H1 (cell line): ENCODE measurements at regions not wholly inside any gene's neighbourhood (a gene's known extent, or its start where the extent isn't known, plus 50 kb on each side); places are given as distances from the start of the nearest gene placed in this dataset.
A peak's percentile ranks its signal among the peaks of the same experiment; 100 is the strongest.

Experiments used
- CTCF ChIA-PET: fragments of 300-600 bp; sonication (Branson Sonifier 250); formaldehyde crosslinking; loops from one replicate; lab custom pipeline; 2021; ENCODE audit not compliant: partially characterized antibody; lab: Charles Lee
- POLR2A ChIA-PET: fragments of 300-600 bp; sonication (Branson Sonifier 250); formaldehyde crosslinking; loops from one replicate; lab custom pipeline; 2021; ENCODE audit warnings: inconsistent platforms; ENCODE audit not compliant: partially characterized antibody; lab: Charles Lee
- DNase-seq, 2 experiments: peaks; one replicate each; pipeline versions ENCODE4 v3.0.0 to v3.0.0-alpha.2; 2010 to 2022; ENCODE audit warnings: low spot score in 2 of 2, low read depth in 1 of 2, mixed read lengths in 1 of 2
- FAIRE-seq: peaks from 2 replicates; lab custom pipeline; 2011; peaks lifted over from hg19 to GRCh38; lab: Jason Lieb, UNC
- H2AFZ ChIP-seq: 2 replicates; pipeline ENCODE4 v1.8.1; 2012; ENCODE audit warnings: low read length, inconsistent platforms
- H2AK5ac ChIP-seq: 2 replicates; pipeline ENCODE4 v1.6.1; 2013; ENCODE audit warnings: low read depth, low read length
- H2BK120ac ChIP-seq: replicated peaks from 2 replicates; pipeline ENCODE3; 2013; ENCODE audit warnings: low read depth, low read length, inconsistent platforms
- H2BK12ac ChIP-seq: 2 replicates; pipeline ENCODE4 v1.6.1; 2013; ENCODE audit warnings: low read depth, low read length
- H2BK15ac ChIP-seq: 2 replicates; pipeline ENCODE4 v1.6.1; 2013; ENCODE audit warnings: low read length
- H2BK20ac ChIP-seq: 2 replicates; pipeline ENCODE4 v1.6.1; 2013; ENCODE audit warnings: low read length
- H2BK5ac ChIP-seq: 2 replicates; pipeline ENCODE4 v1.6.1; 2013; ENCODE audit warnings: low read depth, low read length
- H3K14ac ChIP-seq: 2 replicates; pipeline ENCODE4 v1.6.1; 2013; ENCODE audit warnings: inconsistent platforms; ENCODE audit not compliant: insufficient read length
- H3K18ac ChIP-seq: 2 replicates; pipeline ENCODE4 v1.6.1; 2013; ENCODE audit warnings: low read length; ENCODE audit errors: extremely low read depth
- H3K23ac ChIP-seq: 2 replicates; pipeline ENCODE4 v1.6.1; 2013; ENCODE audit warnings: inconsistent platforms; ENCODE audit not compliant: insufficient read length
- H3K23me2 ChIP-seq: 2 replicates; pipeline ENCODE4 v1.6.1; 2013; ENCODE audit warnings: low read depth, low read length
- H3K27ac ChIP-seq: 2 replicates; pipeline ENCODE4 v1.6.1; 2011; ENCODE audit warnings: low read depth, low read length, inconsistent platforms
- H3K27me3 ChIP-seq, 4 experiments: replicated peaks in 1 of 4; 1 replicate in 1 of 4; 2 replicates in 3 of 4; pipeline versions ENCODE4 v1.6.1 to v1.8.1; 2011 to 2013; ENCODE audit warnings: low read length in 3 of 4, mild to moderate bottlenecking in 3 of 4, inconsistent platforms in 2 of 4, mixed read lengths in 2 of 4, moderate library complexity in 1 of 4; ENCODE audit not compliant: control insufficient read depth in 3 of 4, insufficient read depth in 3 of 4; ENCODE audit errors: extremely low read depth in 1 of 4
- H3K36me3 ChIP-seq, 4 experiments: 2 replicates each; pipeline versions ENCODE4 v1.6.1 to v1.8.1; 2011 to 2013; ENCODE audit warnings: mild to moderate bottlenecking in 4 of 4, low read length in 3 of 4, moderate library complexity in 2 of 4, control low read depth in 1 of 4, inconsistent platforms in 1 of 4; ENCODE audit not compliant: insufficient read depth in 4 of 4, control insufficient read depth in 2 of 4
- H3K4ac ChIP-seq: replicated peaks from 2 replicates; pipeline ENCODE3; 2013; ENCODE audit warnings: low read length, low read depth, mixed read lengths, inconsistent platforms; ENCODE audit not compliant: insufficient read length
- H3K4me1 ChIP-seq, 4 experiments: replicated peaks in 1 of 4; 1 replicate in 1 of 4; 2 replicates in 3 of 4; pipeline versions ENCODE4 v1.6.1 to v1.8.1; 2011 to 2013; ENCODE audit warnings: low read length in 3 of 4, inconsistent platforms in 2 of 4, mixed read lengths in 1 of 4; ENCODE audit not compliant: insufficient read depth in 4 of 4, control insufficient read depth in 3 of 4
- H3K4me2 ChIP-seq, 2 experiments: 2 replicates each; pipeline versions ENCODE4 v1.6.1 to v1.8.1; 2011 to 2013; ENCODE audit warnings: low read depth in 2 of 2, low read length in 2 of 2, control low read depth in 1 of 2, inconsistent platforms in 1 of 2, mild to moderate bottlenecking in 1 of 2; ENCODE audit not compliant: insufficient read depth in 1 of 2
- H3K4me3 ChIP-seq, 4 experiments: fragments of 200-600, 300-600 bp in 1 of 4; sonication (generic), shearing (Covaris generic), sonication (Bioruptor Twin) in 1 of 4; 2 replicates each; pipeline versions ENCODE4 v1.5.1 to v1.8.1; 2011 to 2016; ENCODE audit warnings: low read length in 4 of 4, low read depth in 3 of 4, control low read depth in 2 of 4, inconsistent platforms in 2 of 4, mild to moderate bottlenecking in 2 of 4, mixed read lengths in 1 of 4, moderate library complexity in 1 of 4; ENCODE audit not compliant: insufficient read depth in 2 of 4; ENCODE audit errors: extremely low read depth in 1 of 4
- H3K56ac ChIP-seq: replicated peaks from 2 replicates; pipeline ENCODE3; 2013; ENCODE audit warnings: low read depth, mild to moderate bottlenecking, mixed read lengths, low read length, inconsistent platforms; ENCODE audit not compliant: insufficient read length
- H3K79me1 ChIP-seq: 2 replicates; pipeline ENCODE4 v1.6.1; 2013; ENCODE audit warnings: low read depth, low read length, control low read depth
- H3K79me2 ChIP-seq, 2 experiments: 2 replicates each; pipeline versions ENCODE4 v1.6.1 to v1.8.1; 2012 to 2013; ENCODE audit warnings: low read length in 2 of 2, mild to moderate bottlenecking in 2 of 2, inconsistent platforms in 1 of 2; ENCODE audit not compliant: insufficient read depth in 2 of 2, control insufficient read depth in 1 of 2
- H3K9ac ChIP-seq, 4 experiments: replicated peaks in 1 of 4; 1 replicate in 1 of 4; 2 replicates in 3 of 4; pipeline versions ENCODE4 v1.6.1 to v1.8.1; 2011 to 2013; ENCODE audit warnings: low read depth in 3 of 4, low read length in 3 of 4, control low read depth in 2 of 4, mild to moderate bottlenecking in 2 of 4, moderate library complexity in 2 of 4, inconsistent platforms in 1 of 4; ENCODE audit errors: extremely low read depth in 1 of 4
- H3K9me3 ChIP-seq, 2 experiments: 2 replicates each; pipeline versions ENCODE4 v1.6.1 to v1.8.1; 2012 to 2013; ENCODE audit warnings: mild to moderate bottlenecking in 2 of 2, moderate library complexity in 2 of 2, control low read depth in 1 of 2, inconsistent platforms in 1 of 2, low read depth in 1 of 2, low read length in 1 of 2, mixed read lengths in 1 of 2; ENCODE audit not compliant: insufficient read depth in 2 of 2
- H4K20me1 ChIP-seq, 2 experiments: replicated peaks in 1 of 2; 2 replicates each; pipeline versions ENCODE3 to v1.8.1; 2011 to 2013; ENCODE audit warnings: inconsistent platforms in 2 of 2, low read length in 2 of 2, mild to moderate bottlenecking in 1 of 2; ENCODE audit not compliant: insufficient read depth in 2 of 2, control insufficient read depth in 1 of 2
- H4K5ac ChIP-seq: 2 replicates; pipeline ENCODE4 v1.6.1; 2013; ENCODE audit warnings: low read length, low read depth, mixed read lengths, inconsistent platforms; ENCODE audit not compliant: insufficient read length
- H4K8ac ChIP-seq: 2 replicates; pipeline ENCODE4 v1.8.0; 2013; ENCODE audit warnings: mild to moderate bottlenecking, moderate library complexity, low read length, inconsistent platforms; ENCODE audit not compliant: insufficient read depth; ENCODE audit errors: extremely low read depth
- H4K91ac ChIP-seq: replicated peaks from 2 replicates; pipeline ENCODE3; 2013; ENCODE audit warnings: low read length, mixed read lengths, inconsistent platforms; ENCODE audit not compliant: insufficient read length
- ASH2L ChIP-seq: fragments of 200-600, 300-600 bp; sonication (generic); IDR thresholded peaks from one replicate; pipeline ENCODE4 v1.7.1; 2017; ENCODE audit warnings: low read length
- ATF2 ChIP-seq: IDR thresholded peaks from 2 replicates; pipeline ENCODE4 v1.6.1; 2012; ENCODE audit warnings: low read length, inconsistent platforms
- CEBPB ChIP-seq: IDR thresholded peaks from 2 replicates; pipeline ENCODE4 v1.6.1; 2012; ENCODE audit warnings: low read depth, low read length
- HDAC6 ChIP-seq: IDR thresholded peaks from one replicate; pipeline ENCODE4 v1.7.1; 2012; ENCODE audit warnings: low read depth, mild to moderate bottlenecking, inconsistent platforms, low read length, moderate library complexity
- JUND ChIP-seq: IDR thresholded peaks from 2 replicates; pipeline ENCODE4 v1.6.1; 2011; ENCODE audit warnings: mild to moderate bottlenecking, improper control_type of control experiment, low read length
- KDM1A ChIP-seq: fragments of 200-600, 300-600 bp; sonication (generic); IDR thresholded peaks from 2 replicates; pipeline ENCODE4 v1.7.1; 2016; ENCODE audit warnings: mild to moderate bottlenecking, low read length, borderline replicate concordance
- RNF2 ChIP-seq: fragments of 200-900, 300-1000 bp; sonication (generic); IDR thresholded peaks from 2 replicates; pipeline ENCODE4 v1.7.1; 2016; ENCODE audit warnings: borderline replicate concordance, low read depth, mild to moderate bottlenecking, antibody characterized with exemption, low read length; ENCODE audit not compliant: poor library complexity, severe bottlenecking; ENCODE audit errors: missing control alignments
- SP1 ChIP-seq: IDR thresholded peaks from 2 replicates; pipeline ENCODE4 v1.6.1; 2011; ENCODE audit warnings: low read depth, low read length
- WGBS, 2 experiments: shearing (Covaris generic) in 1 of 2; methylation state at CpG; one replicate each; pipeline versions ENCODE4 v1.1.6 to v1.1.7; 2013 to 2015; ENCODE audit warnings: low lambda C conversion rate in 2 of 2, mixed read lengths in 2 of 2, inconsistent platforms in 1 of 2, low coverage in 1 of 2, missing lambda C conversion rate in 1 of 2; ENCODE audit not compliant: insufficient replicate concordance in 2 of 2, insufficient coverage in 1 of 2, insufficient read length in 1 of 2; ENCODE audit errors: extremely low coverage in 1 of 2, missing lambda C conversion rate in 1 of 2; 5-methylcytosine and 5-hydroxymethylcytosine counted together

- Histone ChIP-seq H3K4me2 (no peak overlapping the region), H3K9me3 (no peaks in the 10 kb centered on the region), H3K4me3 (no peak overlapping the region), H2AK5ac (no peak overlapping the region), H3K56ac (no peak overlapping the region), H3K9ac (no peak overlapping the region), H2BK20ac (no peak overlapping the region), H3K27me3 (no peaks in the 10 kb centered on the region), H3K4me1 (no peaks in the 10 kb centered on the region), H2BK120ac (no peak overlapping the region), H3K18ac (no peak overlapping the region), H3K14ac (no peak overlapping the region), H3K36me3 (no peaks in the 10 kb centered on the region), H3K4ac (no peak overlapping the region), H2BK5ac (no peak overlapping the region), H4K91ac (no peak overlapping the region), H3K79me2 (no peaks in the 10 kb centered on the region), H4K8ac (no peak overlapping the region), H4K5ac (no peak overlapping the region), H2AFZ (no peak overlapping the region), H3K23ac (no peak overlapping the region), H2BK15ac (no peak overlapping the region), H2BK12ac (no peak overlapping the region), H4K20me1 (no peaks in the 10 kb centered on the region), H3K27ac (no peak overlapping the region), H3K79me1 (no peaks in the 10 kb centered on the region), H3K23me2 (0 out of 2 replicates have a peak, but pooled peaks cover 2% of the 10 kb centered on the region)
- FAIRE-seq, result peak; percentile 19
- TF ChIP-seq HDAC6 (no peak), ATF2 (no peak), CEBPB (no peak), RNF2 (no peak), JUND (no peak), KDM1A (no peak), SP1 (no peak), ASH2L (no peak)
- WGBS, 2 experiments, result 89% methylated on average over 3 of the region's 3 CpGs; no CpG with 5 or more reads in 1 of the 2 experiments
- ChIA-PET POLR2A (no interaction called here), CTCF (no interaction called here)
- no peak for DNase-seq
These were observed 252.3 kb upstream of the ZP4 start for GRCh38 chr1:238143038-238143437.
